Keratinocyte (primary cell): ENCODE measurements at regions not wholly inside any gene's neighbourhood (a gene's known extent, or its start where the extent isn't known, plus 50 kb on each side); places are given as distances from the start of the nearest gene placed in this dataset.

Experiments
- DNase-seq: peaks from one replicate; pipeline ENCODE4 v3.0.0-alpha.2; 2011; ENCODE audit warnings: low read depth, missing footprints, low spot score
- FAIRE-seq: peaks from 2 replicates; lab custom pipeline; 2011; peaks lifted over from hg19 to GRCh38; lab: Jason Lieb, UNC
- H2AFZ ChIP-seq: 2 replicates; pipeline ENCODE4 v1.6.0; 2012; ENCODE audit warnings: low read length, control low read depth, inconsistent platforms; ENCODE audit not compliant: control insufficient read depth
- H3K27ac ChIP-seq: 2 replicates; pipeline ENCODE4 v1.5.1; 2011; ENCODE audit warnings: low read length; ENCODE audit not compliant: control insufficient read depth, insufficient read depth
- H3K27me3 ChIP-seq: 3 replicates; pipeline ENCODE4 v1.6.0; 2011; ENCODE audit warnings: low read length; ENCODE audit not compliant: control insufficient read depth, insufficient read depth; ENCODE audit errors: extremely low read depth
- H3K36me3 ChIP-seq, 2 experiments: 2 replicates in 1 of 2; 3 replicates in 1 of 2; pipeline ENCODE4 v1.5.1; 2011; ENCODE audit warnings: low read length in 2 of 2, mild to moderate bottlenecking in 1 of 2; ENCODE audit not compliant: control insufficient read depth in 2 of 2, insufficient read depth in 2 of 2; ENCODE audit errors: extremely low read depth in 1 of 2
- H3K4me1 ChIP-seq: 3 replicates; pipeline ENCODE4 v1.5.1; 2011; ENCODE audit warnings: low read length; ENCODE audit not compliant: control insufficient read depth, insufficient read depth; ENCODE audit errors: extremely low read depth
- H3K4me2 ChIP-seq: 3 replicates; pipeline ENCODE4 v1.6.0; 2011; ENCODE audit warnings: low read depth, low read length; ENCODE audit not compliant: control insufficient read depth, insufficient read depth; ENCODE audit errors: extremely low read depth
- H3K4me3 ChIP-seq, 3 experiments: fragments of 200-600 bp in 1 of 3; sonication (generic) in 1 of 3; 2 replicates in 2 of 3; 3 replicates in 1 of 3; pipeline ENCODE4 v1.5.1; 2011 to 2016; ENCODE audit warnings: low read length in 3 of 3, mild to moderate bottlenecking in 3 of 3, control low read depth in 2 of 3, inconsistent platforms in 1 of 3, low read depth in 1 of 3, mixed read lengths in 1 of 3, mixed run types in 1 of 3, moderate library complexity in 1 of 3; ENCODE audit not compliant: control insufficient read depth in 2 of 3, insufficient read depth in 2 of 3; ENCODE audit errors: extremely low read depth in 1 of 3
- H3K79me2 ChIP-seq: 2 replicates; pipeline ENCODE4 v1.6.0; 2012; ENCODE audit warnings: low read length; ENCODE audit not compliant: control insufficient read depth, insufficient read depth
- H3K9ac ChIP-seq: 3 replicates; pipeline ENCODE4 v1.6.0; 2011; ENCODE audit warnings: low read length; ENCODE audit not compliant: control insufficient read depth, insufficient read depth; ENCODE audit errors: extremely low read depth
- H3K9me1 ChIP-seq: 3 replicates; pipeline ENCODE4 v1.6.0; 2011; ENCODE audit warnings: low read length; ENCODE audit not compliant: control insufficient read depth, insufficient read depth; ENCODE audit errors: extremely low read depth
- H3K9me3 ChIP-seq: 2 replicates; pipeline ENCODE4 v1.5.1; 2012; ENCODE audit warnings: low read depth, low read length; ENCODE audit not compliant: control insufficient read depth
- H4K20me1 ChIP-seq: 3 replicates; pipeline ENCODE4 v1.6.0; 2011; ENCODE audit warnings: low read length; ENCODE audit not compliant: control insufficient read depth, insufficient read depth; ENCODE audit errors: extremely low read depth
- EZH2 ChIP-seq: IDR thresholded peaks from one replicate; pipeline ENCODE4 v1.6.1; 2012; ENCODE audit warnings: inconsistent platforms, mild to moderate bottlenecking, low read length, moderate library complexity
- dilution Hi-C: fragments of 300-500 bp; cut with MboI; formaldehyde crosslinking; loops from one replicate; pipeline ENCODE4 v1.7.0; 2020; ENCODE audit warnings: low sequenced_read_pairs; ENCODE audit not compliant: extremely low pct_ligation_motif_present
- TF ChIP-seq, protein P1 (sequence below), 3 experiments: IDR thresholded peaks in 1 of 3; conservative IDR thresholded peaks in 1 of 3; optimal IDR thresholded peaks in 1 of 3; 2 replicates in 2 of 3; 3 replicates in 1 of 3; pipeline versions ENCODE3 to v1.5.1; 2011; ENCODE audit warnings: low read length in 3 of 3, mild to moderate bottlenecking in 3 of 3, moderate library complexity in 2 of 3, control low read depth in 1 of 3, inconsistent platforms in 1 of 3; ENCODE audit not compliant: insufficient read depth in 2 of 3; ENCODE audit errors: extremely low read depth in 1 of 3

GRCh38 chr3:154952553-154952952, 127.6 kb upstream of the MME start:
- Histone ChIP-seq H3K4me1 (no peaks in the 10 kb centered on the region), H3K36me3 (no peaks in the 10 kb centered on the region), H3K9me1 (no peaks in the 10 kb centered on the region), H3K9me3 (no peaks in the 10 kb centered on the region), H3K27me3 (no peaks in the 10 kb centered on the region), H4K20me1 (no peaks in the 10 kb centered on the region), H2AFZ (no peak overlapping the region), H3K4me2 (no peak overlapping the region), H3K4me3 (no peak overlapping the region), H3K27ac (no peak overlapping the region), H3K79me2 (no peaks in the 10 kb centered on the region), H3K9ac (no peak overlapping the region)
- no peak for DNase-seq
- dilution Hi-C loops: no loop called here
- FAIRE-seq: no peak
- no peak for TF ChIP-seq EZH2
- TF ChIP-seq, protein P1, sequence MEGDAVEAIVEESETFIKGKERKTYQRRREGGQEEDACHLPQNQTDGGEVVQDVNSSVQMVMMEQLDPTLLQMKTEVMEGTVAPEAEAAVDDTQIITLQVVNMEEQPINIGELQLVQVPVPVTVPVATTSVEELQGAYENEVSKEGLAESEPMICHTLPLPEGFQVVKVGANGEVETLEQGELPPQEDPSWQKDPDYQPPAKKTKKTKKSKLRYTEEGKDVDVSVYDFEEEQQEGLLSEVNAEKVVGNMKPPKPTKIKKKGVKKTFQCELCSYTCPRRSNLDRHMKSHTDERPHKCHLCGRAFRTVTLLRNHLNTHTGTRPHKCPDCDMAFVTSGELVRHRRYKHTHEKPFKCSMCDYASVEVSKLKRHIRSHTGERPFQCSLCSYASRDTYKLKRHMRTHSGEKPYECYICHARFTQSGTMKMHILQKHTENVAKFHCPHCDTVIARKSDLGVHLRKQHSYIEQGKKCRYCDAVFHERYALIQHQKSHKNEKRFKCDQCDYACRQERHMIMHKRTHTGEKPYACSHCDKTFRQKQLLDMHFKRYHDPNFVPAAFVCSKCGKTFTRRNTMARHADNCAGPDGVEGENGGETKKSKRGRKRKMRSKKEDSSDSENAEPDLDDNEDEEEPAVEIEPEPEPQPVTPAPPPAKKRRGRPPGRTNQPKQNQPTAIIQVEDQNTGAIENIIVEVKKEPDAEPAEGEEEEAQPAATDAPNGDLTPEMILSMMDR (optimal IDR thresholded peaks at IDR 0.05 in 1 of 3, IDR thresholded peaks at IDR 0.05 in 1 of 3, conservative IDR thresholded peaks at IDR 0.05 in 1 of 3; ENCODE audit: extremely low read depth in 1 of 3, insufficient read depth in 2 of 3, low read length in 3 of 3): no peak

DNA sequence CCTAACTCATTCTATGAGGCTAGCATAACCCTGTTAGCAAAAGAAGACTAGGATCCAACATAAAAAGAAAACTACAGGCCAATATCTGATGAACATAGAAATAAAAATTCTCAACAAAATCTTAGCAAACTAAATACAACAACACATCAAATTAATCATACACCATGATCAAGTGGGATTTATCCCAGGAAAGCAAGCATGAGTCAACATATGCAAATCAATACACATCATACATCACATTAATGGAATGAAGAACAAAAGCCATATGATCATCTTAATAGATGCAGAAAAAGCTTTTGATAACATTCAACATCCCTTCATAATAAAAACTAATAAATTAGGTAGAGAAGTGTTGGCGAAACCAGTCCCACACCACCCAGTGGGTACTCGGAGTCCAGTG, 136.1 kb upstream of the MME start:
- Histone ChIP-seq H4K20me1 (no peaks in the 10 kb centered on the region), H2AFZ (no peak overlapping the region), H3K9ac (no peak overlapping the region), H3K27ac (no peak overlapping the region), H3K4me2 (no peak overlapping the region), H3K4me3 (no peak overlapping the region), H3K27me3 (no peaks in the 10 kb centered on the region), H3K4me1 (no peaks in the 10 kb centered on the region), H3K79me2 (no peaks in the 10 kb centered on the region), H3K36me3 (no peaks in the 10 kb centered on the region), H3K9me1 (no peaks in the 10 kb centered on the region), H3K9me3 (no peaks in the 10 kb centered on the region)
- FAIRE-seq: no peak
- TF ChIP-seq, protein P1 (optimal IDR thresholded peaks at IDR 0.05 in 1 of 3, IDR thresholded peaks at IDR 0.05 in 1 of 3, conservative IDR thresholded peaks at IDR 0.05 in 1 of 3; ENCODE audit: extremely low read depth in 1 of 3, insufficient read depth in 2 of 3, low read length in 3 of 3): no peak
- TF ChIP-seq EZH2: no peak
- no peak for DNase-seq
- dilution Hi-C loops: no loop called here
